Heart left ventricle (tissue), 13 donors: ENCODE measurements at regions not wholly inside any gene's neighbourhood (a gene's known extent, or its start where the extent isn't known, plus 50 kb on each side); places are given as distances from the start of the nearest gene placed in this dataset.

ENCODE experiments used
- POLR2A ChIP-seq, 2 donors: fragments of 450-650 bp; IDR thresholded peaks; one replicate each; pipeline ENCODE4 v1.6.1; 2017; ENCODE audit warnings: antibody characterized with exemption in 2 of 2, mild to moderate bottlenecking in 2 of 2, moderate library complexity in 2 of 2
- TF ChIP-seq, protein P1 (sequence below), 12 donors: fragments of 200-600 bp; sonication (generic) in 4 of 12; IDR thresholded peaks; one replicate each; pipeline versions ENCODE4 v1.5.0 to v1.8.0; 2018 to 2022; ENCODE audit warnings: antibody characterized with exemption in 12 of 12, mild to moderate bottlenecking in 5 of 12
- donor health status: ischemic (EF 13 %, LVEDD 7.1; RV severe dilation, severe dysfunction).
- donor health status: DM: no; HTN: yes; CAD: no.
- donor health status: DM: no; HTN: no; CAD: no.
- donor health status: ischemic (EF 25% LVEDD 6.9; RV normal size, moderate dysfunction).
- donor health status: ischemic (EF 25% LVEDD 5.7; RV mildly dilated, moderate dysfunction).
- donor health status: ischemic (EF 35%, LVEDD 5.7; RV mildly dilated, moderate dysfunction).
- donor health status: nonischemic (EF 11% LVEDD 7.7; RV severe dilation, severe dysfunction).
- donor health status: DM: yes; HTN: yes; CAD: no.
- donor health status: PGD.
- donor health status: ischemic (EF 29% LVEDD 5.4; RV normal size, mild dysfunction).
- donor health status: nonischemic (EF 23%, LVEDD 6.1; RV moderate dilation, normal function).

DNA sequence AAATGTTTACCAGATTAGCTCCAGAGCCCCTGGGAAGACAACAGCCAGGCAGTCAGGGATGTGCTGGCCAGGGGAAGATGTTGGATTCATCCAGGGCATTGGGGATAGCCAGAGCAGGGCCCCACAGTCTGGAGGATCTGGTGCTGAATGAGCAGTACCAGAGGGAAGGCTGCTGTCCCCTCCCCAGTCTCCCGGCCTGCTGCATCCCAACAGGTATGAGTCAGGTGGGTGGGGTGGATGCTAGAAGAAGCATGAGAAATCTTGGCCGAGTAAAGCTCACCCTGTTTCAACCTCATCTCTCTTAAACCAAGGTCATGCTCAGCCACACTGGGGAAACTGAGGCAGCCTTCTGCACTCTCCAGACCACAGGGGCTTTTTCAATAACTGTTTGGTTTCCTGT lies 71.9 kb upstream of the SEC14L1 start:
- TF ChIP-seq, protein P1, sequence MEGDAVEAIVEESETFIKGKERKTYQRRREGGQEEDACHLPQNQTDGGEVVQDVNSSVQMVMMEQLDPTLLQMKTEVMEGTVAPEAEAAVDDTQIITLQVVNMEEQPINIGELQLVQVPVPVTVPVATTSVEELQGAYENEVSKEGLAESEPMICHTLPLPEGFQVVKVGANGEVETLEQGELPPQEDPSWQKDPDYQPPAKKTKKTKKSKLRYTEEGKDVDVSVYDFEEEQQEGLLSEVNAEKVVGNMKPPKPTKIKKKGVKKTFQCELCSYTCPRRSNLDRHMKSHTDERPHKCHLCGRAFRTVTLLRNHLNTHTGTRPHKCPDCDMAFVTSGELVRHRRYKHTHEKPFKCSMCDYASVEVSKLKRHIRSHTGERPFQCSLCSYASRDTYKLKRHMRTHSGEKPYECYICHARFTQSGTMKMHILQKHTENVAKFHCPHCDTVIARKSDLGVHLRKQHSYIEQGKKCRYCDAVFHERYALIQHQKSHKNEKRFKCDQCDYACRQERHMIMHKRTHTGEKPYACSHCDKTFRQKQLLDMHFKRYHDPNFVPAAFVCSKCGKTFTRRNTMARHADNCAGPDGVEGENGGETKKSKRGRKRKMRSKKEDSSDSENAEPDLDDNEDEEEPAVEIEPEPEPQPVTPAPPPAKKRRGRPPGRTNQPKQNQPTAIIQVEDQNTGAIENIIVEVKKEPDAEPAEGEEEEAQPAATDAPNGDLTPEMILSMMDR (IDR thresholded peaks at IDR 0.05) = no peak
- no peak for TF ChIP-seq POLR2A (IDR thresholded peaks at IDR 0.05)
